Activated CD4-positive, alpha-beta T cell treated with anti-CD3 and anti-CD28 coated beads for 36 hours (primary cell): ENCODE measurements at regions not wholly inside any gene's neighbourhood (a gene's known extent, or its start where the extent isn't known, plus 50 kb on each side); places are given as distances from the start of the nearest gene placed in this dataset.
"Not testable (repeated sequence)": the region's sequence is repeated elsewhere in the genome, so short reads cannot be mapped to it uniquely, and the experiment has no call there.

Experiments
- ATAC-seq: fragments of 200-7000 bp; cut with Tn5 transposase; one replicate; pipeline ENCODE4 v1.10.0; 2021; ENCODE audit warnings: mild to moderate bottlenecking, moderate library complexity
- CTCF ChIA-PET: fragments of 350-600 bp; sonication (Branson Sonifier 250); formaldehyde crosslinking; loops from one replicate; lab custom pipeline; 2021; ENCODE audit warnings: antibody characterized with exemption; lab: Charles Lee
- POLR2A ChIA-PET: fragments of 350-600 bp; sonication (Branson Sonifier 250); formaldehyde crosslinking; loops from one replicate; lab custom pipeline; 2021; ENCODE audit warnings: antibody characterized with exemption, inconsistent platforms; lab: Charles Lee
- DNase-seq: peaks from one replicate; pipeline ENCODE4 v3.0.0-alpha.2; 2020
- H3K27ac Mint-ChIP-seq: one replicate; pipeline ENCODE4 v1.8.0; 2021; ENCODE audit warnings: mixed read lengths
- H3K27me3 Mint-ChIP-seq: one replicate; pipeline ENCODE4 v1.8.0; 2021; ENCODE audit warnings: mixed read lengths
- H3K36me3 Mint-ChIP-seq: one replicate; pipeline ENCODE4 v1.8.0; 2021; ENCODE audit warnings: low read depth, mixed read lengths
- H3K4me1 Mint-ChIP-seq: one replicate; pipeline ENCODE4 v1.8.0; 2021; ENCODE audit warnings: mixed read lengths
- H3K4me3 Mint-ChIP-seq: one replicate; pipeline ENCODE4 v1.8.0; 2021; ENCODE audit warnings: mild to moderate bottlenecking, moderate library complexity, mixed read lengths
- H3K9me3 Mint-ChIP-seq: one replicate; pipeline ENCODE4 v1.8.0; 2021; ENCODE audit warnings: low read depth, mixed read lengths
- intact Hi-C, 2 experiments: fragments of 100-400 bp; cut with DNase I in 1 of 2; cut with micrococcal nuclease in 1 of 2; formaldehyde crosslinking; loops; one replicate each; pipeline versions ENCODE4 v1.14.2 to v1.15.1; 2022 to 2024; cut with DNase I, micrococcal nuclease

GRCh38 chr4:49234382-49234781 lies 248.3 kb downstream of the CWH43 start:
- H3K4me1 Mint-ChIP-seq, DNase-seq, POLR2A ChIA-PET, intact Hi-C loops, H3K9me3 Mint-ChIP-seq, H3K4me3 Mint-ChIP-seq, CTCF ChIA-PET, H3K36me3 Mint-ChIP-seq, ATAC-seq, H3K27ac Mint-ChIP-seq, H3K27me3 Mint-ChIP-seq: not testable (repeated sequence)

DNA sequence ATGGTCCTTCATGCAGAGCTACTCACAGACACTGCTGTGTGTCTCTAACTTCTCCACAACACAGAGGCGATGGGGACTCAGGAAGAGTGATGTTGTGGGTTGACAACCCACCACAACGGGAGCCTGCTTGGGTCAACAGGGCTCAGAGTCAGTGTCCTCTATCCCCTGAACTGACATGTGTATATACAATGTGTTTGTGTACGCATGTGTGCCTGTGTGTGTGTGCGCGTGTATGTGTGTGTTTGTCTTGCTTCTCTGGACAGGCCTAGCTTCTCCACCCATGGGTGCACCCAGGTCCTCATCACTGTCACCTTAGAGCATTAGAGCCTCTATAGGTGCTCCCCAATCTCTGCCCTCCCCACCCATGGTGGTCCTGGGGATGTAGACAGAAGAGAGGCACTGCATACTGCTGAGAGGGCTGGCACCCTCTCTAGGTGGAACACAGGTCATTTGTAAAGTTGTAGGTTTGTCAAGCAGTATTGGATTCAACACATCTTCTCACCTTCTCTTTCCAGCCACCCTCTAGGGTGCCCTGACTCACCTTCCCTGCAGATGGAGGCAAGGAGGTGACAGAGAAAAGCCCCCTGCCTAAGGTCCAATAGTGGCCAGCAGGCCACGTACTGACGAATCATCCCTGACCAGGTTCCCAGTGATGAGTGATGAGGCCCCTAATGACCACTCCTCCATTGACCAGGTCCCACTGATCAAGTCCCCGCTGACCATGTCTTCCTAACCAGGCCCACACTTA lies 249.5 kb downstream of the CWH43 start:
- not testable (repeated sequence) for H3K27ac Mint-ChIP-seq, DNase-seq

GRCh38 chr4:49236474-49236873 lies 250.4 kb downstream of the CWH43 start:
- H3K36me3 Mint-ChIP-seq, intact Hi-C loops, POLR2A ChIA-PET, H3K4me3 Mint-ChIP-seq, ATAC-seq, H3K4me1 Mint-ChIP-seq, H3K27me3 Mint-ChIP-seq, H3K9me3 Mint-ChIP-seq, CTCF ChIA-PET, H3K27ac Mint-ChIP-seq, DNase-seq: not testable (repeated sequence)

More for the DNA sequence above, 249.5 kb downstream of the CWH43 start:
- H3K9me3 Mint-ChIP-seq, POLR2A ChIA-PET, H3K4me1 Mint-ChIP-seq, ATAC-seq, CTCF ChIA-PET, H3K4me3 Mint-ChIP-seq, intact Hi-C loops, H3K27me3 Mint-ChIP-seq, H3K36me3 Mint-ChIP-seq: not testable (repeated sequence)

- H3K9me3 Mint-ChIP-seq, DNase-seq, ATAC-seq, H3K4me3 Mint-ChIP-seq, CTCF ChIA-PET, H3K36me3 Mint-ChIP-seq, intact Hi-C loops, H3K4me1 Mint-ChIP-seq, H3K27me3 Mint-ChIP-seq, H3K27ac Mint-ChIP-seq, POLR2A ChIA-PET: not testable (repeated sequence)
These were observed 255.2 kb downstream of the CWH43 start for GRCh38 chr4:49241295-49241694.

DNA sequence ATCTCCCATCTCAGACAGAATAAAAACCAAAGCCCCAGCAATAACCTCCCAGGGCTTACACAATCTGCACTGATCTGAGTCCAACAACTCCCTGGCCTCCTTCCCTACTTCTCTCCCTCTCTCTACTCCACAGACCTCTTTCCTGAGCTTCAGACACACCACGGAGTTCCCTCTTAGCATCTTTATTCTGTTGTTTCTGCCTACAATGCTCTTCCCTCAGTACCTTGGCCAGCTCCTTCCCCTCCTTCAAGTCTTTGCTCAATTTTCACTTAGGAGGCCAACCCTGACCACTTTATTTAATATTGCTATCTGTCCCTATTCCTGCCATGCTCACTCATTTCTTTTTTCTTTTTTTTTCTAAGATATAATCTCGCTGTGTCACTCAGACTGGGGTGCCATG lies 276.7 kb downstream of the CWH43 start:
- H3K27ac Mint-ChIP-seq, intact Hi-C loops, POLR2A ChIA-PET, H3K4me3 Mint-ChIP-seq, H3K36me3 Mint-ChIP-seq, CTCF ChIA-PET, ATAC-seq, H3K9me3 Mint-ChIP-seq, DNase-seq, H3K4me1 Mint-ChIP-seq, H3K27me3 Mint-ChIP-seq: not testable (repeated sequence)

GRCh38 chr4:49270435-49270834 lies 284.4 kb downstream of the CWH43 start:
- H3K27ac Mint-ChIP-seq, H3K4me3 Mint-ChIP-seq, ATAC-seq, POLR2A ChIA-PET, DNase-seq, H3K4me1 Mint-ChIP-seq, H3K27me3 Mint-ChIP-seq, H3K36me3 Mint-ChIP-seq, H3K9me3 Mint-ChIP-seq, intact Hi-C loops, CTCF ChIA-PET: not testable (repeated sequence)

- H3K9me3 Mint-ChIP-seq, CTCF ChIA-PET, ATAC-seq, H3K27ac Mint-ChIP-seq, H3K36me3 Mint-ChIP-seq, intact Hi-C loops, H3K4me3 Mint-ChIP-seq, DNase-seq, H3K4me1 Mint-ChIP-seq, H3K27me3 Mint-ChIP-seq, POLR2A ChIA-PET: not testable (repeated sequence)
These were observed 284.8 kb downstream of the CWH43 start for GRCh38 chr4:49270912-49271311.

DNA sequence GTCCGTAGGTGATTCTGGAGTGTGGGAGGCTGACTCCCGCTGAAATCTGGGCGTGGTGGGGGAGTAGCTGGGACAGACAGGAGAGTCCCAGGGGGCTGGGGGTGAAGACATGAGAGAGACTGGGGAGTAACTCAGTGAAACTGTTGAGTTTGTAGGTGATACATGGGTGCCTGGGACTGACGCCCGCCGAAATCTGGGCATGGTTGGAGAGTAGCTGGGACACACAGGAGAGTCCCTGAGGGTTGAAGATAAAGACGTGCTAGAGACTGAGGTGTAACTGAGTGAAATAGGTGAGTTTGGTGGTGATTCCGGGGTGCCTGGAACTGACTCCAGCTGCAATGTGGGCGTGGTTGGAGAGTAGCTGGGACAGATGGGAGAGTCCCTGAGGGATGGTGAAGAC lies 299.8 kb downstream of the CWH43 start:
- DNase-seq, ATAC-seq, POLR2A ChIA-PET, H3K9me3 Mint-ChIP-seq, CTCF ChIA-PET, intact Hi-C loops, H3K4me3 Mint-ChIP-seq, H3K4me1 Mint-ChIP-seq, H3K27me3 Mint-ChIP-seq, H3K36me3 Mint-ChIP-seq, H3K27ac Mint-ChIP-seq: not testable (repeated sequence)

GRCh38 chr4:49286926-49287745 lies 301.1 kb downstream of the CWH43 start:
- DNase-seq, H3K4me3 Mint-ChIP-seq, ATAC-seq, intact Hi-C loops, H3K27ac Mint-ChIP-seq, H3K4me1 Mint-ChIP-seq, H3K27me3 Mint-ChIP-seq, CTCF ChIA-PET, H3K9me3 Mint-ChIP-seq, POLR2A ChIA-PET, H3K36me3 Mint-ChIP-seq: not testable (repeated sequence)

GRCh38 chr4:49287893-49288292 lies 301.8 kb downstream of the CWH43 start:
- ATAC-seq, H3K4me3 Mint-ChIP-seq, CTCF ChIA-PET, H3K9me3 Mint-ChIP-seq, H3K27me3 Mint-ChIP-seq, DNase-seq, POLR2A ChIA-PET, H3K27ac Mint-ChIP-seq, intact Hi-C loops, H3K36me3 Mint-ChIP-seq, H3K4me1 Mint-ChIP-seq: not testable (repeated sequence)

GRCh38 chr4:49288796-49289195 lies 302.7 kb downstream of the CWH43 start:
- POLR2A ChIA-PET, H3K4me3 Mint-ChIP-seq, H3K4me1 Mint-ChIP-seq, H3K36me3 Mint-ChIP-seq, ATAC-seq, intact Hi-C loops, H3K27ac Mint-ChIP-seq, CTCF ChIA-PET, H3K27me3 Mint-ChIP-seq, H3K9me3 Mint-ChIP-seq, DNase-seq: not testable (repeated sequence)

GRCh38 chr4:49314815-49315214 lies 328.7 kb downstream of the CWH43 start:
- H3K27me3 Mint-ChIP-seq, H3K4me1 Mint-ChIP-seq, H3K4me3 Mint-ChIP-seq, DNase-seq, H3K27ac Mint-ChIP-seq, H3K36me3 Mint-ChIP-seq, POLR2A ChIA-PET, CTCF ChIA-PET, ATAC-seq, intact Hi-C loops: not testable (repeated sequence)
- peaks cover 14% of the 10 kb centered on the region for H3K9me3 Mint-ChIP-seq
